HL-60/S4 treated with retinoic acid at 250 ng/mL for 4 days and 3 days (cell line): ENCODE measurements at regions not wholly inside any gene's neighbourhood (a gene's known extent, or its start where the extent isn't known, plus 50 kb on each side); places are given as distances from the start of the nearest gene placed in this dataset.

ENCODE experiments used
- in situ Hi-C: fragments of 300-500 bp; cut with MboI; formaldehyde crosslinking; loops from 2 replicates; pipeline ENCODE4 v1.7.0; 2022; ENCODE audit warnings: low sequenced_read_pairs

GRCh38 chr16:86288716-86289294 is 221.5 kb upstream of the FOXF1 start:
- in situ Hi-C loops = no loop called here

GRCh38 chr16:86289304-86289703 is 221.0 kb upstream of the FOXF1 start:
- in situ Hi-C loops = no loop called here

- in situ Hi-C loops = no loop called here
These were observed 220.4 kb upstream of the FOXF1 start for GRCh38 chr16:86289907-86290306.

- in situ Hi-C loops = no loop called here
These were observed 218.8 kb upstream of the FOXF1 start for GRCh38 chr16:86291491-86291890.

GRCh38 chr16:86292171-86292775 is 218.1 kb upstream of the FOXF1 start:
- in situ Hi-C loops = no loop called here

- in situ Hi-C loops = no loop called here
These were observed 217.4 kb upstream of the FOXF1 start for GRCh38 chr16:86292942-86293341.

GRCh38 chr16:86293906-86294305 is 216.4 kb upstream of the FOXF1 start:
- in situ Hi-C loops = no loop called here

GRCh38 chr16:86294535-86295196 is 215.7 kb upstream of the FOXF1 start:
- in situ Hi-C loops = no loop called here

- in situ Hi-C loops = no loop called here
These were observed 214.1 kb upstream of the FOXF1 start for GRCh38 chr16:86296256-86296655.

- in situ Hi-C loops = no loop called here
These were observed 212.9 kb upstream of the FOXF1 start for GRCh38 chr16:86297391-86297790.

GRCh38 chr16:86297866-86298757 is 212.2 kb upstream of the FOXF1 start:
- in situ Hi-C loops = no loop called here

- in situ Hi-C loops = no loop called here
These were observed 211.6 kb upstream of the FOXF1 start for GRCh38 chr16:86298758-86299134.

- in situ Hi-C loops = no loop called here
These were observed 210.3 kb upstream of the FOXF1 start for GRCh38 chr16:86299882-86300610.

- in situ Hi-C loops = no loop called here
These were observed 209.4 kb upstream of the FOXF1 start for GRCh38 chr16:86300746-86301481.

- in situ Hi-C loops = no loop called here
These were observed 207.8 kb upstream of the FOXF1 start for GRCh38 chr16:86302421-86303109.

- in situ Hi-C loops = no loop called here
These were observed 206.3 kb upstream of the FOXF1 start for GRCh38 chr16:86303787-86304678.

GRCh38 chr16:86304868-86305267 is 205.5 kb upstream of the FOXF1 start:
- in situ Hi-C loops = no loop called here

- in situ Hi-C loops = no loop called here
These were observed 204.9 kb upstream of the FOXF1 start for GRCh38 chr16:86305440-86305839.
